NT2/D1 (cell line): ENCODE measurements at regions not wholly inside any gene's neighbourhood (a gene's known extent, or its start where the extent isn't known, plus 50 kb on each side); places are given as distances from the start of the nearest gene placed in this dataset.

ENCODE experiments used
- SUZ12 ChIP-seq: IDR thresholded peaks from 2 replicates; pipeline ENCODE4 v1.6.1; 2011; ENCODE audit not compliant: insufficient read length, insufficient read depth; ENCODE audit errors: extremely low read depth
- YY1 ChIP-seq: IDR thresholded peaks from 2 replicates; pipeline ENCODE4 v1.6.1; 2011; ENCODE audit not compliant: insufficient read length, insufficient read depth
- ZNF274 ChIP-seq: IDR thresholded peaks from 2 replicates; pipeline ENCODE4 v1.6.1; 2011; ENCODE audit warnings: mild to moderate bottlenecking, low read depth, low read length

DNA sequence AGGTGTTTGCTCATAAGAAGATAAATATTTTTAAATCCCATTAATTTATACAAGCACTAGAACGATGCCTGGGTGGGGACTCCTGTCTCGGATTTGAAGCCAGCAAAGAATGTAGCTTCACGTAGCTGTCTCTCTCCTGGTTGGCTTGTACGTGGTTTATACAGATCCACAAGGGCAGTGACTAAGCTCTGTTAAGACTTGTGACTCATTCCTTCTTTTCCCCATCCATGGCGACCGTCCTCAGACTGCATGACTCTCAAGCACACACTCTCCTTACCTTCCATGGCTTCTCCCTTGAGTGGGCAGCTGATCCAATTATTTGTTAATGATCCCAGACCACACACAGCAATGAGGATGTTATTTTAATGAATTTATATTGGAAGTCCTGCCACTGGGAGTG, 679.7 kb upstream of the SOX9 start:
- TF ChIP-seq ZNF274 = no peak
- no peak for TF ChIP-seq YY1
- no peak for TF ChIP-seq SUZ12
